HT1080 (cell line): ENCODE measurements at regions not wholly inside any gene's neighbourhood (a gene's known extent, or its start where the extent isn't known, plus 50 kb on each side); places are given as distances from the start of the nearest gene placed in this dataset.
A peak's percentile ranks its signal among the peaks of the same experiment; 100 is the strongest.
"Not testable (repeated sequence)": the region's sequence is repeated elsewhere in the genome, so short reads cannot be mapped to it uniquely, and the experiment has no call there.

ENCODE experiments used
- DNase-seq: peaks from one replicate; pipeline ENCODE4 v3.0.0-alpha.2; 2015; ENCODE audit warnings: low read depth

DNA sequence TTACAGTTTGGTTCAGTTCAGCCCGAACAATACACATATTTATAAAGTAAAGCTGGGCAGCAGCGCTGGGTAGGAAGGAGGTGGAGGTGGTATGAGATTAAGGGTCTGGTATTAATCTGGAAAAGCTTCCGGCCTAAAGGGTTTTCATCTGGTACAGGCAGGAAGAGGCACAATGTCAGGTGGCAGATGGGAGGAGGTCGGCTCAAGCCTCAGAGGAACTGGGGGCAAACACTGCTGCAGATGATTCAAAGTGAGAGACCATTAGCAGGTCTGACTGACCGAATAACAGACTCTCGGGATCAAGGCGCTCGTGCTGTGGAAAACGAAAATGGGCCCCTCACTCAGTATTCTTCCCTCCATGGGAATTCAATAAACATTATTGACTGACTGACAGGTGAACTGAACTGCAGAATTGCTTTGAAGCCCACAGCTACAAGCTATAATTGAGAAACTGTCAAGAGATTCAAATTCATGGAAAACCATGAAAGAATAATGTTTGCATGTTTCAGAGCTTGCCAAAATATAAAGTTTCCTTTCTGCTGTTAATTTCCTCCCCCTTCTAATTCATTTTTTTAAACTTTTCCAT, 75.3 kb downstream of the TMEM167A start:
- no peak for DNase-seq

DNA sequence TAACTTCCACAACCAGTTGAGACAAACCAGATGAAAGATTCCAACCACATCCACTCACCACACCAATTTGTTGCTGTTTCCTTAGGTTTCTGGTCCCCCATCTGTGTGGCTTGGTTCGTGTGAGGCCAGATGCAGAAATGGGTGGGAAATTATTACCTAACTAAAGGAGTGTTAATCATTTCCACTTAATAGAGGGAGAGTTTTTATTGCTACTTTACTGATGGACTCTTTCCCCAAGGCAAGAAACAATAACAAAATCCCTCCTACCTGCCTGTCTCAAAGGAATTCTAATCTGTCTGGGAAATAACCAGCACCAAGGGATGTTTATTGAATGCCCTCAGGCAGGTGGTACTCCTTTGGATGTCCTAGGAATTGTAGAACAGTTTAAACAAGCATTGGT, 76.3 kb downstream of the TMEM167A start:
- no peak for DNase-seq

DNA sequence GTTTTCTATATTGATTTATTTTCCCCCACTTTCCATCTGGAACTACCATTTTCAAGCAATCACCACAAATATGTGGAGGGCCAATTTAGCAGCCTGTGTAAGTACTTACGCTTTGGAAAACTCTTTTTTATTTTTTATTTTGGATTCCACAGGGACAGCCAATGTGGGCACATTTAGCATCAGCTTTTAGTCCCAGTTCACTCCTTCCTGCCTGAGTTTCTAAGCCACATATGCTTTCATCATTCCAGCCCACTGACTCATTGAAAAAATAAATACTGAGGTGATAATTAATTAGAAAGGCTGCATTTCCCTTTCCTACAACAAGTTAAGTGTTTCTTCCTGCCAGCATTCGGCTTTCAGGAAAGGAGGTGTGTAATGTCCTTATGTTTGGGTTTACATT, 76.8 kb downstream of the TMEM167A start:
- DNase-seq = peak; percentile 38

DNA sequence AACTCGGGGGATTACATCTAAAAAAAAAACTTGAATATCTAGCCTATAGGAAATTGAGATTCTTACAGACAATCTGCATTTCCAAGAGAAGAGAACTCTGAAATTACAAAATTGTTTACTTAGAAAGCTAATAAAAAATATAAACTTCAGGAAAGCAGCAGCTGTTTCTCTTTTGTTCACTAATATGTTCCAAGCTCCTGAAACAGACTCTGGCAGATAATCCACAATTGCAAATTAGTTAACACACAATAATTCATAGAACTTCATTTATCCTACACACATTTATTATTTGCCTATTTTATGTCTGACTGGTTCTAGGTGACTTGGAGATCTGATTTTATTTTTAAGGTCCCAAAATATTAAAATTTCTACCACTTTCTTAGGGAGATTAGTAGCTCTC, 83.8 kb downstream of the TMEM167A start:
- no peak for DNase-seq

DNA sequence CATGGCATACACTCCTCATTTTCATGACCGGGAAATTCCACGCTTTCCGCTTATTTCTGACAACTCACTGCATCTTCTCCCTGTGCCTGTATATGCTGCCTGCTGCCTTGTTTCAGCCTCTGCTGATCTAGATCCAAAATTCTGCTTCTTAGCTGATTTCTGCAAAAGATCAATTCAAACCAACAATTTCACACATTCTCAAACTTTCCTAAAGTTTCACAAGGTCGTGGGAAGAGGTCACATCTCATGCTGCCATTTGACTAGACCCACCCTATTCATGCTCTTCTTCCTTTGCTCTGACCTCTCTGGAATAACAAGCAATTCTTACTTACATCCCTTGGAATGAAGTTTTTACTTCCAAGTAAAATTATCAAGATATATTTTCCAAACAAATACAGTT, 84.5 kb downstream of the TMEM167A start:
- no peak for DNase-seq

DNA sequence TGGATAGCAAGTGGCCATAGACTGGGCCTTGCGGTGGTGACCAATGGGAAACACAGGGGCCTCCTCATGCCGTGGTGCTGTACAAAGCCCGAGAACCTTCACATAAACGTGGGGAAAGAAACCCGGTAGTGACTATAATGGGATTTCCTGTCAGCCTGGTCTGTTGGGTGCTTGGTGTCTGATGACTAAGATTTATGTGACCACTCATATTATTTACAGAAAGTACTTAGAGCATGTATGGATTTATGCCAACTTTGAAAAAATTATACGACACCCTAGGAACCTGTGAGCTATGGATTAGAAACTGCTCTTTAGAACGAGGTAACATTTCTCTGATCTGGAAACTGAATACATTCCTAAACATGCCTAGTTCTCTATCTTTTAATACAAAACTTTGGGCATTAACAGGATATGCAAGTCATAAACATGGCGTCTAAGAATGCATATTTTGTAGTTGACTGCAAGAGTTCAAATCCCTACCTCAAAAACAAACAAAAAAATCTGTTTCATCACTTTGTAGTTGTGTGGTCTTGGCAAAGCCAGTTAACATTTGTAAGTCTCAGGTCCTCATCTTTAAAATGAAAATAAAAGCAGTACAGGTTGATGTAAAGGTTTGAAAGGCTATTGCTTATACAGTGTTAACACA, 85.4 kb downstream of the TMEM167A start:
- DNase-seq = peak; percentile 89

DNA sequence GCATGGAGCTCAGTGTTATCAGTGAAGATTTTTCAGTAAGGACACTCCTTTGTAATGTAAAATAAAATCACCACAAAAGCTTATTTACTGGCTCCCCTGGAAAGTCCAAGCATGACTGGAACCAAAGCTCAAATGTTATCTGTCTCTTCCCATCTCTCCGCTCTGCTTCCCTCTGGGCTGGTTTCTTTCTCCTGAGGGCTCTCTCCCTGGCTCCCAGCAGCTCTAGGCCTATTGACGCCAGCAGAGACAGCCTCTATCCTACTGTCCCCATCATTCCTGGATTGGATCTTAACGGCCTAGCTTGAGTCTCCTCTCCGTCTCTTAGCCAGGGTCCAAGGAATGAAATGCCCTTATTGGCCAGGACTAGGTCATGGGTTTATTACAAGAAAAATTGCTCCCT, 86.1 kb downstream of the TMEM167A start:
- DNase-seq = no peak

DNA sequence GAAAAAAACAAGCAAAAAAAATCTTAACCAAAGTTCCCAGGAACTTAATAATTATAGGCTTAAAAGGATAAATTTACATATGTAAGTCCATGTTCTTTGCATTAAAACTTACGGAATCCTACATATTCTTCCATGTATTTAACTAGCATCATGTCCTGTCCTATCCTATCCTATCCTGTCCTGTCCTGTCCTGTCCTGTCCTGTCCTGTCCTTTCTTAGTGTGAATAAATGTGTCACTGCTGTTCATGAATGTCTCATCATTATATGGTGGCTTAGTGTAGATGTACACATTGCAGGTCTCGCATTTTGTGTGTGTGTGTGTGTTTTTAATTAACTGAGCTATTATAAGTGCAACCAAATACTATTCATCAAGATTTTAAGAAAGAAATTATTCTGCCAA, 90.0 kb downstream of the TMEM167A start:
- DNase-seq = no peak

DNA sequence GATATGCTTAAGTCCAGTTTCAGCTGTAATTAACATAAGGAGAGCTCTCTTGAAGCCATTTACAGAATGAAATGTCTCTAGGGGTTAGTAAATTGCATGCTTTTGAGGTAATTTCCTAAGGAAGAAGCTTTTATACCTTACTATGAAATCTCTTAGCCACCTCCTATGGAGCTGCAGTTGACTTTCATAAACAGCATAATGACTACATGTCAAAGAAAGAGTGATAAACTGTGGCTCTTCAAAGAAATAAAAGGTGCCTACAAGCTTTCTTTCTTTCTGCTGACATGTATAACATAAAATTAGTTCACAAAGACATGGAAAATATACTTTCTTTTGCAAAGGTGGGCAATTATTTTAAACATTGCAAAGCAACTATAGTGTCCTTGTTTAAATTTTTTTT, 90.8 kb downstream of the TMEM167A start:
- DNase-seq = no peak

DNA sequence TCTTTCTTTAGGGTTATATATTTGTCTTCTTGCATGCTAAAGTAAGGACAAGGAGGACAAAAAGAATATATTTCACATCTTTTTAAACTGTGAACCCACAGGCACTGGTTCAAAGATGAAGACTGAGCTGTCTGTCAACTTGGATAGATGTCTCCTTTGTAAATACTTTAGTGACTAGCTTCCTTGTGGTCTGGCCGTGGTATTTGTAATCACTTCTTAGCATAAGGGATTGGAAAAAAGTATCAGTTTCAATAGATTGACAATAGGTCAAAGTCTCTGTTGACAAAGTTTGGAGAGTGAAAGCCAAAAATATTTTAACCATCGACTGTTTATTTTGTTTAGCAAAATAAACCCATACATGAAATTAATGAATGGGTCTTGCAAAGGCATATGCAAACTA, 91.4 kb downstream of the TMEM167A start:
- no peak for DNase-seq

DNA sequence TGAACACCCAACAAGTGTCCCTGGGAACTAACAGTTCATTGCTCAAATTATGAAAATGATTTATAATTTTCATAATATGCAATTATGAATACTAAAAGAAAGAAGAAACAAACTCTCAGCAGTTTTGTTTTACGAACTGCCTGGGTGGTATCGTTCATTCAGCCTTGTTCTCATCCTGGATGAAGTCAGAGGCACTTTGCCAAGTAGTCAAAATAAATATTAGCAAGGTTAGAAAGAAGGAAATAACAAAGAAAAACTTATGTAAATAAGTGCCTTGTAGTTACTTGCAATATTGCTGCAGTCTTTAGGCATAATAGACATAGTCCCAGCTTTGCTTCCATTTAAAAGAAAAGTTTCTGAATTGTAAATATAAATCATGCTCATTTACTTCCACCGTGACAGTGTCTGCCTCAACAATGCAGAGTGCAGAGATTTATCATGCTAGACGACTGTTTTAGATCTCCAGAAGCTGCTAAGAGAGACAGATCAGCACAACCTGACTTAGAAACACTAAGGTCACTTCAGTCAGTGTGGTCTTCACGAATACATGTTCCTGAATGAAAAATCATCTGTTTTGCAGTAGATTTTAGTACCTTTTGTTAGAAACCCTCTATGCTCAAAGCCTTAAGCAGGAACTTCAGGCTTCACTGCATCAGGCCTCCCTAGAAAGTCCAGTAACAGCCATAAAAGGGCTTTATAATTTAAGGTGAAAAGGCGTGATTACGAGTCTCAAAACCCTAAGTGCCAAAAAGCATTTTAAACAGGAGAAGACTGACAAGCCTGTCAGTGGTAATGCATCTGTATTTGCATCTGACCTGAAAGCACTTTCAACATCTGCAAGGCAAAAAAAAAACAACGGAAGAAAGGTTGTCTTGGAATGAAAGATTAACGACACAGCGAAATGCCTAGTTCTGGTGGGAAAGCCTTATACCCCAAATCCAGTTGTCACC, 92.1 kb downstream of the TMEM167A start:
- DNase-seq = no peak

DNA sequence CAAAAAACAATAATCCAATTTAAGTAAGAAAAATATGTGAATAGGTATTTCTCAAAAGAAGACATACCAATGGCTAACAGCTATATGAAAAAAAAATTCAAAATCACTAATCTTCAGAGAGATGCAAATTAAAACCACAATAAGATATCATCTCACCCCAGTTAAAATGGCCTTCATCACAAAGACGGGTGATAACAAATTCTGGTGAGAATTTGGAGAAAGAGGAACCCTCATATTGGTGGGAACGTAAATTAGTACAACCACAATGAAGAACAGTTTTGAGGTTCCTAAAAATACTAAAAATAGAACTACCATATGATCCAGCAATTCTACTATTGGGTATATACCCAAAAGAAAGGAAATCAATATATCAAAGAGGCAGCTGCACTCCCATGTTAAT, 94.3 kb downstream of the TMEM167A start:
- no peak for DNase-seq

DNA sequence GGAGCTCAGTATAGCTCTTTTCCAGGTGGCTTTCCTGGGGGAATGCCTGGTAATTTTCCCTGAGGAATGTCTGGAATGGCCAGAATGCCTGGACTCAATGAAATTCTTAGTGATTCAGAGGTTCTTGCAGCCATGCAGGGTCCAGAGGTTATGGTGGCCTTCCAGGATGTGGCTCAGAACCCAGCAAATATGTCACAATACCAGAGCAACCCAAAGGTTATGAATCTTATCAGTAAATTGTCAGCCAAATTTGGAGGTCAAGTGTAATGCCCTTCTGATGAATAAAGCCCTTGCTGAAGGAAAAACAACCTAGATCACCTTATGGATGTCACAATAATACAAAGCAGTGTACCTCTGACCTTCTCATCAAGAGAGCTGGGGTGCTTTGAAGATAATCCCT, 100.3 kb downstream of the TMEM167A start:
- peak; percentile 81 for DNase-seq

DNA sequence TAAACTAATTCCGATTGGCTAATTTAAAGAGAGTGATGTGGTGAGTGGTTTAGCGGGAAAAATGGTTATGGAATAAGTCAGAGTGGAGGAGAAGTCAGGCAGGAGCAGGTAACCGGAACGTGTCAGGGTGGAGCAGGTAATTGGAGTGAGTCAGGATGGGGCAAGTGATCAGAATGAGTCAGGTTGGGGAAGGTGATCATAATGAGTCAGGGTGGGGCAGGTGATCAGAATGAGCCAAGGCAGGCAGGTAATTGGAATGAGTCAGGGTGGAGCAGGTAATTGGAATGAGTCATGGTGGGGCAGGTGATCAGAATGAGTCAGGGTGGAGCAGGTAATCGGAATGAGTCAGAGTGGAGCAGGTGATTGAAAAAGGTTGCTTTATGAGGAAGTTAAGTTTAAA, 101.4 kb downstream of the TMEM167A start:
- DNase-seq = peak; percentile 29

DNA sequence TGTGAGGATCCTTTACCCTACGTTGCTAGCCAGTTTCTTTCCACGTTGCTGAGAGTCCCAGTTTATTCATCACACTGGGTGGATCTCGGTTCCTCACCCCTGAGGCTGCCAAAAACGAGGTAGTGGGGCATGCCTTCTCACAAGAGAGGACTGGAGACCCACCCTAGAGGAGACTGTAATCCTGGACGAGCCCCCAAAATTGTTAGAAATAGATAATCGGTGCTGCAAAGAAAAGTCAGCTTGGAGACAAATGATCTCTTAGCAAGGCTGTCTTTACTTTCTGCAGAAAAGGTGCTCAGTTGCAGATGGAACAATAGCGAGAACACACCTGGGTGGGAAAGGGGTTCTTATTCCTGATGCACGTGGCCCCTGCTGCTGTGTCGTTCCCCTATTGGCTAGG, 101.8 kb downstream of the TMEM167A start:
- no peak for DNase-seq

DNA sequence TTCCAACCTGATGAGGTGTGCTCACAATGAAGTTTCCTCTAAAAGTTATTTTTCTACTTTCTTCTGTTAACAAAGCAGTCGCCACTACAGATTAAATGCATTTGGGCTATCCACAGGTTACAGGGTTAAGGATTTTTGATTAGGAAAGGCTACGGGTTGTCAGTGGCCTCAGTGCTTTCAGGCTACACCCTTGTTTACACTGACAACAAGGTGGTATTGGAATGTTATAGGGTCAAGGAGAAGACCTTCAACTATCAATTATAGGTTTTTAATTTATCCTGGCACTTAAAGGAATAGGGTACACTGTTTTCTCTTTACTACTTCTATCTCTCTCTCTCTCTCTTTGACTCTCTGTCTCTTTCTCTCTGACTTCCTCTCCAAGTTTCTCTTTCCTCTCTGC, 102.8 kb downstream of the TMEM167A start:
- not testable (repeated sequence) for DNase-seq

DNA sequence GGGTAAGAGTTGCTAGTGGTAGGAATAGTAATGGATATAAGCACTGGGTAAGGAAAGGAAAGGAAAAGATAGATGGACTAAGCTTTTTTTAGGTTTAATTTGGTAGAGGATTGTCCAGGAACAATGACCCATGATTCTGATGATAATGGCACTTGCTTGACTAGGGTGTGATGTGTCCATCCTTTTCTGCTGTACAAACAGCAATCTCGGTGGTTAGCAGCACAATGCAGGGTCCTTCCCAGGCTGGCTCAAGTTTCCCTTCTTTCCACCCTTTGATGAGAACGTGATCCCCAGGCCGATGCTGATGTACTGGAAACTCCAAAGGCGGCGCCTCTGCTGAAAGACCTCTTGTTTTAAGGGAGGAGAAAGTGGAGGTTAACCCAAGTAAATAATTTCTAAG, 105.3 kb downstream of the TMEM167A start:
- DNase-seq = no peak

DNA sequence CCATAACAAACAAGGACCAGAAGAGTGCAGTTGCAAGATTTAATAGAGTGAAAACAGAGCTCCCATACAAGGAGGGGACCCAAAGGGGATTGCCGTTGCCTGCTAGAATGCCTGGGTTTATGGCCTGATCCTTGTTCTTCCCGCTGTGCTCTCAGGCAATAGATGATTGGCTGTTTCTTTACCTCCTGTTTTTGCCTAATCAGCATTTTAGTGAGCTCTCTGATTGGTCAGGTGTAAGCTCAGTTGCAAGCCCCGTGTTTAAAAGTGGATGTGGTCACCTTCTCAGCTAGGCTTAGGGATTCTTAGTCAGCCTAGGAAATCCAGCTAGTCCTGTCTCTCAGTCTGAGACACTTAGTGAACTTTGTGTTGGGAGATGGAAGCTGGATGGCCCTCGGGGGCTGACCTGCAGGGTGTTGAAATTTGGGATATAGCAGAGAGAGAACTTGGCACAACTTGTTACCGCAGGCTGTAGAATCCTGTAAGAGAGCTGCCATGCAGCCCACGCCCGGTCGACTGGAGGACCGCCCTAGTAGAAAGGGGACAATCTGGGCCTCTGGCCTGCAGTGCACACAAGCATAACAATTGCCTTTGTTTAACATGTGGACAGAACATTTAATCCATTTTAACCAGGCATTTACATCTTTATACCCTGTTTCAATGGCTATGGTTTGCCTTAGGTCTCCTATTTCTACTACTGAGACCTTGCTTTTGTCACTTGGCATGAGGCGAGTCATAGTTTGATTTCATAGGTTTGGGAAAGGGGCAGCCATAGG, 106.0 kb downstream of the TMEM167A start:
- not testable (repeated sequence) for DNase-seq

DNA sequence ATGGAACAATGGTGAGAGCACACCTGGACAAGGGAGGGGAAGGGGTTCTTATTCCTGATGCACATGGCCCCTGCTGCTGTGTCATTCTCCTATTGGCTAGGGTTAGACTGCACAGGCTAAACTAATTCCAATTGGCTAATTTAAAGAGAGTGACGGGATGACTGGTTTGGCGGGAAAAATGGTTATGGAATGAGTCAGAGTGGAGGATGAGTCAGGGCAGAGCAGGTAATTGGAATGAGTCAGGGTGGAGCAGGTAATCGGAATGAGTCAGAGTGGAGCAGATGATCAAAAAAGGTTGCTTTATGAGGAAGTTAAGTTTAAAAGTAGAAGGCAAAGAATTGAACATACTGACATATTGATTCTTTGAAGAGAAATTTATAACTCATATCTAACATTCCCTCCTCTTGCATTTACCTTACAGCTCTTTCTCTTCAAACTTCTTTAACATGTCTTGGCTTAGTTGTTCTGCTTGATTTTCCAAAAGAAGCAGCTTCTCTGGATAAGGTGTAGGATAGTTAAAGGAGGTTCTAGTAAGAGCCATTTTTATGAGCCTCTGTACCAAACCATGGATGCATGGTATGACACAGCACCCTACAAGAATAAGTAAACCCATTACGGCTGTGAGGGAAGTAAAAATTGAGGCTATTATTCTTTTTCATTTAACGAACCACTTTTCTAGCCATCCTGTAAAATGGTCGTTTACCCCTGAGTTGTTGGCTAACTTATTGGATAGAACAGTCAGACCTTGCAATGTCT, 107.8 kb downstream of the TMEM167A start:
- DNase-seq = peak; percentile 84

DNA sequence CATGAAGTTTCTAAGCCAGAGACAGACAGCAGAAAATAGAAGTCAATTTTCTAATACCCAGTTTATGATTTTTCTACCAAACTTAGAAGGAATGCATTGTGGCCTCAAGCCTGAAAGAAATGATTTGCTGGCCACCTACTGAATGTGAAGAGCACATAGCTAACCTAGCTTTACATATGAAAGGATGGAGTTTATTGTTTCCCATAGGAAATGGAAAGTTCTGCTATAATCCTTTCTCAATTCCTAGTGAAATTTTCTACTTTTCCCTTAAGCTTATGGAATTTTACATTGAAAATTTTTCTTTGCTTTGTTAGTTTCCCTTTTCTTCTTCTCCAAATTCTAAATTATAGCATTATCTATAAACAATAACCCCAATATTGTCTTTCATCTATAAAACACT, 110.1 kb downstream of the TMEM167A start:
- no peak for DNase-seq

DNA sequence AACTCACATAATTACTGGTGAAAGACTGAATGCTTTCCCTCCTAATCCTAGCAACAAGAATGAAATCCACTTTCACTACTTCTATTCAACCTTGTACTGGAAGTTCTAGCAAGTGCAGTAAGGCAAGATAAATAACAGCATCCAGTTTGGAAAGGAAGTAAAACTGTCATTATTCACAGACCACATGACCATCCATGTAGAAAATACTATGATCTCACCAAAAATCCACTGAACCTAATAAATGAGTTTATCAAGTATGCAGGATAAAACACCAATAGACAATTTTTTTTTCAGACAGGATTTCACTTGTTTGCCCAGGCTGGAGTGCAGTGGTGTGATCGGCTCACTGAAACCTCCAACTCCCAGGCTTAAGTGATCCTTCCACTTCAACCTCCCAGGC, 117.7 kb downstream of the TMEM167A start:
- DNase-seq = no peak
